ENCODE measurements at regions not wholly inside any gene's neighbourhood (a gene's known extent, or its start where the extent isn't known, plus 50 kb on each side); places are given as distances from the start of the nearest gene placed in this dataset.

DNA sequence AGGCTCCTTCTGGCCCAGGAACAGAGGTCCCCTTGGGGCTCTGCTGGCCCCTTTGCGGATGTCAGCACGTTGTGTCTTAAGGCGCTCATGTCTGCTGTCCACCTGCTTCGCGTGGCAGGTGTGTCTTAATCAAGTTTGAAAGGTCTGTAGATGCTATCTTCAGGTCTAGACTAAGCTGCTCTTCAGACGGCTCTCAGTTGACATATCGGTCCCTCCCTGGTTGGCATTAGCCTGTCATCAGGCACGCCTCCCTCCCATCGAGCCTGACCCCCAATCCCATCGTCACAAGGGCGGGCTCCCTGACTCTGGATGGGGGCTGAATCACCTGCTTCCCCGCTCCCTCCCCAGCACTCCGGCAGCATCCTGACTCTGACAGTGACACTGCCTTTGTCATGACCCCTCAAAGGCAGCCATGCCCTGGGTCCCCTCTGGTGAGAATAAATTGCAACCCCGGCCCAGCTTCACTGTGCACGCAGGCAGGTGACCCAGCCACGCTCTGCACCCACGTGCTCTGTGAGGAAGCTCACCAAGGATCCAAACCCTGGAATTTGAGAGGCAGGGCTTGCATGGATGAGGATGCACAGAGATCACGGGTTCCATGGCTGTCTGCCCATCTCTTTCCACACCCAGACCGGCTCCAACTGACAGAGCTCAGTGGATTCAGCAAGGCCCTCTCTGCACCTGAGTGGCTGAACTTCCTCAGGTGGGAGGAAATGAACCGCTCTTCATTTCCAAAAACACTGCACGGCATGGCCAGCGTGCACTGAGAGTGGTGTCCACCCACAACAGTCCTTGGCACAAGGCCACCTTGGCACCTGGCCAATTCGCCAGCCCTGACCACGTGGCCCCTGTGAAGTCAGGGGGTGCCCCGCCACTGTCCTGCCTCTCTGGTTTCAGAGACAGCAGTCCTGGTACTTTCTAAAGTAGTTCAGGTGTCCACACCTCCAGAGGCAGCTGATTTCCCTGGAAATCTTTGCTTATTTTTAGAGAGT is 110.2 kb upstream of the GPC1 start:
- no peak for DNase-seq

DNA sequence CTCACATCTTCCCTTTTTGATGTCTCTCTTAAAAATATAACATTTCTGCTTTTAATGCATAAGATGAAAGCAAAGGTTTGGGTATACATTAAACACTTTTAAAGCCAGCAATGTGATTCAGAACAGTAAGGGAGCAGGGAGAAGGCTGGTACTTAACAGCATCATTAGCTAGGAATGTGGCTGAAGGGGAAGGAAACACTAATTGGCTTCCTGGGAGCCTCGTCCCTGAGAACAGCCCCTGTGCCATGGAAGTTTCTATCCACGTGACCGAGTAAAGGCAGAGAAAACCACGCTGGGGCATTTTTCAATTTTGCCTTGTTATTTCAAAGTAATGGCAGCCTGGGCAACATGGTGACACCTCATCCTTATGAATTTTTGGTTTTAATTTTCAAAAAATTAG is 109.2 kb upstream of the GPC1 start:
- DNase-seq: no peak

DNA sequence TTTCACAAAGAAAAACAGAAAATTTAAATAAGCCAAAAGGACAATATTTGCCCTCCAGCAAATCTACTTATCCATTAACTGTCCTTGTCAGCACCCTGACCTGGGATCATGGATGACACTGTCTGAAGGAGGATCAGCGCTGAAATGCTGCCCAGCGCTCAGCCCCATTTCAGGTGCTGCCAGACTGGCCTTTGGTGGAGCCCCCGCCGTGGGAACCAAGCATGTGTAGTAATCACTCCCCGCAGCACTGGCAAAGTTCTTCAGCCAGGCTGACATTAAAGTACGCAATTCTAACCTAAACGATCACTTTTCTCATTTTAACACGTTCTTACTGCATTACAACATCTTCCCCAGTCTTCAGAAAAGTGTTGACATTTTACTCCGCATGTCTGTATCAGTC is 108.6 kb upstream of the GPC1 start:
- no peak for DNase-seq

DNA sequence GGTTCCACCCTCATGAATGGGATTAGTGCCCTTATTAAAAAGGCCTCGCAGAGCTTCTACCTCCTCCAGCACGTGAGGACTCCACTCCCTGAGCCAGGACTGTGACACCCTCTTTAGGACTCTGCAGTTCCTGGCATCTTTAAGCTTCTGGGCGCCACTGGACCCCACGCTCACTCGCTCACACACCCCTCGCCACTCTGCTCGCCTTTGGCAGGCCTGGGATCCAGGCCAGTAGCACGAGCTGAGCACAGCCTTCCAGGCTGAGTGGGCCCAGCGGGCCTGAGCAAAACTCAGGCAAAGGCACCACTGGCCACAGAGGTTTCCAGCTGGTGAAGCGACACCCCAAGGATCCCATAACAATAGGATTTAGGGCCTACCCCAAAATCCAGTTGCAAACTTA is 107.9 kb upstream of the GPC1 start:
- no peak for DNase-seq

DNA sequence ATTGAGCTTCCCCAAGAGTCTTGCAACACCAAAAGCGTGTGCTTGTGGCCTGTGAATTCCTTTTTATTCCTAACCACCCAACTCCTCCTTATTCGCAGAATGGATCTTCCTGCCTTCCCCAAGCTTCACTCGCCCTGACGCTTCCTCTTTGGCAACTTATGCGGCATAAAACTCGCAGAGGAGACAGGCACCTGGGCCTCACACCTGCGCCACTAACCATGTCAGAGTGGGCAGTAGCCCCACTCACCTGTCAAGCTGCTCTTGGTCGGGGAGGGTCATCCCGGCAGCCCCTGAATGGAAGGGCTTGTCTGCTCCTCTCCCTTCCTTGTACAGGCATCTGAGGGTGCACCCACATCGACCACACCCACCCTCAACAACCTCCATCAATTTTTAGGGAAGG is 106.9 kb upstream of the GPC1 start:
- no peak for DNase-seq

DNA sequence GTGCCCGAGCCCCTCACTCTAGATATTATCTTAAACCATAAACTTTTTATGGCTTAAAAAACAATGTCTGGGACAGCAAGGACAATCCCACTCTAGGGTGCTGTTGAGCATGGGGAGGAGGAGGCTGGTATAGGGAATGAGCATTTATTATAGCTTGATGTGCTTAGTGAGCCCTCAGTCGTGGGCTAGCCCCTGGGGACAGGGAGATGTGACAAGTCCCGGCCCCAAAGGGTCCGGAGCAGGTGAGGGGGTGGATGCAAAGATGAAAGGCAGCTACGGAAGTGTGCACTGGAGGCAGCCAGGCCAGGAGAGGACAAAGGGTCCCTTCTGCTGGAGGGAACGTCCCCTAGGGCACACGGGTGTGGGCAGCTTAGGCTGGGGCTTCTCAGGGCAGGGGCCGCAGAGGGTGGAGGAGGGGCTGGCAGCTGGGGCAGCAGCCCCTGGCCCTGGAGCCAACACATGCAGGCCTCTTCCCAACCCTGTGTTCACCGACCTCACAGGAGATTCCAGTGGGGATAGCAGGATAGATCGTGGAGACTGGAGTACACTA is 106.3 kb upstream of the GPC1 start:
- no peak for DNase-seq

DNA sequence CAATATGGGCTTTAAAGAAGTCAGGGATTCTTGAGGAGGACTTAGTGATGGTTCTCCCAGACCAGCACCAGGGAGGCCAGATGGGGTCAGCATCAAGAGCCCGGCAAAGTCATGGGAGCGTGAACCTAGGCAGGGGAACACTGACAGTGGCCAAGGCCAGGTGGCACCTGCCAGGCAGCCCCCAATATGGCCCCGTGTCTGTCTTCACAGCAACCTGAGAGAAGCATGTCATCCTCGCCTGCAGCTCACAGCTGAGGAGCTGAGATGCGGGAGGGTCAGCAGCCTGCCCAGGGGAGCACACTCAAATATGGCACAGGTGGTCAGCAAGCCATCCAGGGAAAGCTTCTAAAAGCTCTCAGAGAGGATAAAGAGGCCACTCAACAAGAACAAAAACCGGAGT is 105.7 kb upstream of the GPC1 start:
- DNase-seq: no peak

DNA sequence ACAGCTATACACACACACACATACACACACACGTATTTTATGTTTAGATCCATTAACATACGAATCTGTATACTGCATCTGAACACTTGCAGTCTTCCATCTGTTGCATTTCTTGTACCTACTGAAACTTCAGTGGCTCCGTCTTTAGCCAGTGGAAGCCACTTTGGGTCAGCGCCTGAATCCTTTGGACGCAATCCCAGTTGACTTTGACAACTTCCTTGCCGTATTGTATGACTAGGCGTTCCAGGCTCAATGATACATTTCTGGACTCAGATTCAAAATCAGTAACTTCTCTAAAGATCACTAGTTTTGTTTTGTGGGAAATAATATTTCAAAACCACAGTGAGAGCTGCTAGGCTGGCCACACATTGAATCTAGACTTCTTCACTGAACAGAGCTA is 101.5 kb upstream of the GPC1 start:
- no peak for DNase-seq

DNA sequence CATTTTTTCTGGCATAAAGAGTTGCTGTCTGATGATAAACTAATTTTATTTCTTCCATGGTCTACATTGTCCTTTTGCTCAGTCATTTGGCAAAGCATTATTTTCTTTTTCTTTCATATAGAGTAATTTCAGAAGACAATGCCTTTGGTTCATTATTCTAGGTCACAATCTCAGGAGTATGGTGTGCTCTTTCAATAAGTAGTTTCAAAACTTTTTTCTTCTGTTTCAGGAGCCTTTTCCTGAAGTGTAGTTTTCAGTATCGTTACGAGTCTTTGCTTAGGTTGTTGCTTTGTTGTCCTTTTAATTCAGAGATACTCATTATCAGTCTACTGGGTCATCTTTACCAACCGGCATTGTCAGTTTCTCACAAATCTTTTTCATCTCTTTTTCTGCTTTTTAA is 100.4 kb upstream of the GPC1 start:
- no peak for DNase-seq

DNA sequence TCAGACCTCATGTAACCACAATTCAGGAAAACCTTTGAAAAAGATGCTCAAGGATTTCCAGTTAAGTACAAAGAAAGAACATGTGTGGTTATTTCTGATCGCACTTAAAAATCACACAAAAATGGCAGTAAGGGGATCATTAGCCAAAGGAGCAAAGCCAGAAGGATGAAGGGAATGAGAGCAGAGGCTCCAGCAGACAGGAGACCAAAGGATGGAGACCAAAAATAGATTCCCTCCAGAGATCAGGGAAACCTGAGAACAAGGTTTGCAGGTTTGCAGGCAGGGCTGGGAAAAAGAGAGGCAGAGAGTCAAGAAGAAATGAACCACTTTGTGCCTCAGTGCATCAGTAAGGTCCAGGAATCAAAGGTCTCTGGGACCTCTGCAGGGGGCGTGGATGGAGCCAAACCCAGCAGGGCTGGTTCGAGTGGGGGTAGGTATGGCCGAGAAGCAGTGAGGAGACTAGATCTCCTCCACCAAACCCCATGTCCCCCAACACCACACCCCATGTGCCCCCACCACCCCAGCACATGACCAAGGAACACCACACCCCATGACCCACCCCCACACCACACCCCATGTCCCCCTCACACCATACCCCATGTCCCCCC is 98.5 kb upstream of the GPC1 start:
- no peak for DNase-seq

DNA sequence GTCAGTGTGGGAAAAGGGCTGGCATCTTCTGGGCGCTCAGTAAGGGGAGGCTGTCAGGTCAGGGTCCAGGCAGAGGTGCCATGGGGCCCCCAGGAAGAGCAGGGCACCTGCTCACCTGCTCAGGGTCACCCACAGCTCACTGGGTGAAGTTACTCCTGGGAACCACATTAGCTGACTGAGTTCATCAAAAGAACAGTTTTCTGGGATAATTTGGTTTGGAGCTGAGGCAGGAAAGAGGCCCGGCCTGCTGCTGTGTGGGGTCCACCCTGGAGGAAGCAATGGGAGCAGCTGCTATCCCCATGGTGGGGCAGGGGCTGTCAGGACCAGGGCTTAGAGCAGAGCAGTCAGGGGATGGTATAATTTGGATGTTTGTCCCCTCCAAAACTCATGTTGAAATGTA is 97.2 kb upstream of the GPC1 start:
- no peak for DNase-seq

DNA sequence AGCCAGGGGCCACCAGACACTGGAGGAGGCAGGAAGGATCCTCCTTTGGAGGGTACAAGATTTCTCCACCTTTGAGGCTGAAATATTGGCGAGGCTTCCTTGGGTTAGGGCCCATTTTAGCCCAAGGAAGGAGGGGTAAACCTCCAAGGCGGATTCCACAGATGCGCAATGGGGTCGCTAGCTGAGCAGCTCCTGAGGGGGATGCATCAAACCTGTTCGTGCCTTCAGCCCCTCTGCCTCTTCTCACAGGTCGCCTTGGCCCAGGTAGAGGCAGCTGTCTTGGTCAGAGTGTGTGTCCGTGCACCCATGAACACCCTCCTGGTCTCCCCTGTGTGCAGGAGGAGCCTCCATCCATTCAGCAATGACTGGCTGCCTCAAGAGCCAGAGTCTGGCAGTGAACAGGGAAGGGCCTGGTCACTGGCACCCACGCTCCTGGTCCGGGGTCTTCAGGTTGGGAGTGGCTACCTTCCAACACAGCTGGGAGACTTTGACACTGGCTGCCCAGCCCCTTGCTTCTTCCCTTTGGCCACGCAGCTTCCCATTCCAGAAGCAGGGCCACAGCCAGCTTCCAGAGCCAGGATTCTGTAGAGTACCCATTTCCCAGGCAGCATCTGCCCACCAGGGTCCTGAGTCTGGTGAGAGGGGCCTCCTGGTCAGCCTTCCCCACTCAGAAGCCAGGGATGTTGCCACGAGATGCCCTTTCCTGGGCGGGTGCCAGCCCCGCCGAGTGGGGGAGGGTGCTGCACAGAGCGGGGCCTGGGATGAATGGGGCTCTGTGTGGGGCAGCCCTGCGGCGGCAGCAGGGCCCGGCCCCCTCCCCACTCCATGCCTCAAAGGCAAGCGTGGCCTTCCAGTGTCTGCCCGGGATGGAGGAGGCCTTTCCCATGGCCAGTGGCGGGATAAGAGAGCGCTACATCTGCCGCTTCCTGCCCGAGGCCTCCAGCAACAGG is 95.8 kb upstream of the GPC1 start:
- DNase-seq: no peak

DNA sequence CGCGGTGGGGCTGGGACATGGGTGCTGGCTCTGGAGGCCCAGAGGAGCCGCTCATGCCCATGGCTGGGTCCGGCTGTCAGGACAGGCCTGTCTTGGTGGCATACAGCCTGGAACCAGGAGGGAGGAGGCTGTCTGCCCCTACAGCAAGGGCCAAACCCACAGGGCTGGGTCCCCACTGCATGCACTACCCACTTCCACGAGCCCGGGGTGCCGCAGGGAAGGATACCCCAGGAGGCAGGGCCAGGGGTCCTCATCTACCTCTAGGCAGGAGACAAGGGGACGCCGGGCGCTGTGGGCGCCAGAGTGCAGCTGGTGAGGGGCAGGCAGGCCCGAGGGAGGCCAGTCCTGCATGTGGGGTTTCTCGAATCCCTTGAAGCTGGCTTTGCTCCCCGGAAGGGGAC is 95.1 kb upstream of the GPC1 start:
- DNase-seq: no peak

DNA sequence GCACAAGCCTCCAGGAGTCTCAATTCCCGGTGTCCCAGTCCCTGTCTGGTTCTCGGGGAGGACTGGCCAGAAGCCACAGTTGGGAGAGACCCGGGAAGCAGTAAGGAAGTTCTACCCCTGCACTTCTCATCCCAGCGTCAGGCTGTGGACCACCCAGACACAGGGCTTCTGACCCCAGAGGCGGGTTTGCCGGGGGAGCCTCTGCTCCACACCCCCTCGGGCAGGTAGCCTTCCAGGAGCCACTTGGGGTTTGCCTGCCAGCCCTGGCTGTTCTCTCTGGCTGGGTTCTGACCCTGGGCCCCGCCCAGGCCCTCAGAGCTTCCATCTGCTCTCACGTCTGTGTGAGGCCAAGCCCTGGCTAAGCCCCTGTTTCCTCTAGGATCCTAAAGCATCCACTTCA is 94.4 kb upstream of the GPC1 start:
- DNase-seq: no peak

DNA sequence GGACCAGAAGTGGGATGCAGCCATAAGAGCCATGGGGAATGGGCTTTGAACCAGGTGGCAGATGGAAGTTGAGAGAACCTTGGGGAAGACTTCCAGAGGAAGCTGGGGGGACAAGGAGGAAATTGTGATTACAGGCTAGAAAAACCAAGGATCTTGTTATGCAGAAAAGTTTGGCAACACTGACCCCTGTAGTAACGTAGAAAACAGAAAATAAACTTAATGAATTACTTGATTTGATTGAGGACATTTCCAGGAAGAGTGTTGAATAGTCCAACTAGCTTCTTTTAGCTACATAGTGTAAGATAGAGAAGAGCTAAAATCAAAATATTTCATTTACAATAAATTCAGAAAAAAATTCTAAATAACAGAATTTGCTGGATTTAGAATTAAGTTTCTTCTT is 91.9 kb upstream of the GPC1 start:
- DNase-seq: no peak

DNA sequence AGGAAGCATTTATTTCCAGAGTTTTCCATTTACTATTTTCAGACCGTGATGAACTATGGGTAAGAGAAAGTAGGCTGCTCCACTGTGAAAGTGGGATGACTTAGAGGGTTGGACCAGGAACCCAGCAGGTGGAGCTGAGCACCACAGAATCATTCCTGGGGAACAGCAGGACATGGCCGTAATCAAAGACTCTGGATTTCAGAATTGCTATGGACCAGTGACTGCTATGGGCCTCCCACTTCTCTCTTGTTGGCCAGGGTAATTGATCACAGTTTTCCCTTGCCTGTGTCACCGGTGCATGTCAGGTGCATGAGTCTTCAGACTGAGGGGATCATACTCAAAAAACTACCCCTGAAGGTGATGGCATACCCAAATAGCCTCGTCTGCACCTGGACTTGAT is 90.6 kb upstream of the GPC1 start:
- no peak for DNase-seq

DNA sequence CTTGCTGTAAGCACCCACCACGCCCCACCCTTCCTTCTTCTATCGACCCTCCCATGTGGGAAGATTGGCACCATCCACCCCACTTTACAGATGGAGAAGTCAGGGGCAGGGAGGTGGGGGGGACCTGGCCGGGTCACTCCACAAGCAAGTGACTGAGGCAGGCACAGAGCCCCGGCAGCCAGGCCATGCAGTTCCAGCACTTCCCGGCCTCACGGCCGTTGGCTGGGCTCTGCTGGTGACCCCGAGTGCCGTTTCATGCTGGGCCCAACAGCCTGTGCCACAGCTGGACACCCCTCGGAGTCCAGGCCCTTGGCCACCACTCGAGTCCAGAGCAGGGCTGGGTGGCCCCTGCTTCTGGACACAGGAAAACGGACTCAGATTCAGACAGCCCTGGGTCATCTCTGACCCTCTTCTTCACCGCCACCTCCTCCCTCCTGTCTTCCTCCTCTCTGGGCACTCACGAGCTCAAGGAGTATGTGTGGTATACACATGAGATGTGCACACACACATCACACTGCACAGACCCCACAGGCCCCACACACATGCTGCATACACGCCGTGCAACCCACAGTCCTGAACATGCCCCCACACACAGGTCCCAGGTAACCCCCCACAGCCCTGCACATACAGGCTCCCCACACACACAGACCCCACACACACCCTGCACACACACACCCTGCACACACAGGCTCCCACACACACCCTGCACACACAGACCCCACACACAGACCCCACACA is 89.3 kb upstream of the GPC1 start:
- DNase-seq: no peak

DNA sequence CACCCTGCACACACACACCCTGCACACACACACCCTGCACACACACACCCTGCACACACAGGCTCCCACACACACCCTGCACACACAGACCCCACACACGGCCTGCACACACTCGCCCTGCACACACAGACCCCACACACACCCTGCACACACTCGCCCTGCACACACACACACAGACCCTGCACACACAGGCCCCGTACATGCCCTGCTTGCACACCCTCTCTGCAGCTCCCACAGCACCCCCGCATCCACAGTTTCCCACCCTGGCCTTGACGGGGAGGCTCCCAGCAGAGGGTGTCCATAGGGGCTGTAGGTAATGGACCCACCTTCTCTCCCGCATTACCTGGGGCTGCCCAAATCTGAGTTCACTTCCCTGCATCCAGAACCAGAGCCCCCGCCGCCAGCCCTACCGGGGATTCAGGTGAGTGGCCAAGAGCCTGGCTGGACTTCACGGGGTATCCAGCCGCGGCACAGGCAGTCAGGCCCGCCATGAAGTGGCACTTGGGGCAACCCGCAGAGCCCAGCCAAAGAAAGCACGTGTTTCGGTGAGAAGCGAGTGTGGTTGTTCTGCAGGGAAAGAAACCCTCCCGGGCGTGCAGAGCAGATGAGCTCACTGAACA is 88.6 kb upstream of the GPC1 start:
- no peak for DNase-seq

DNA sequence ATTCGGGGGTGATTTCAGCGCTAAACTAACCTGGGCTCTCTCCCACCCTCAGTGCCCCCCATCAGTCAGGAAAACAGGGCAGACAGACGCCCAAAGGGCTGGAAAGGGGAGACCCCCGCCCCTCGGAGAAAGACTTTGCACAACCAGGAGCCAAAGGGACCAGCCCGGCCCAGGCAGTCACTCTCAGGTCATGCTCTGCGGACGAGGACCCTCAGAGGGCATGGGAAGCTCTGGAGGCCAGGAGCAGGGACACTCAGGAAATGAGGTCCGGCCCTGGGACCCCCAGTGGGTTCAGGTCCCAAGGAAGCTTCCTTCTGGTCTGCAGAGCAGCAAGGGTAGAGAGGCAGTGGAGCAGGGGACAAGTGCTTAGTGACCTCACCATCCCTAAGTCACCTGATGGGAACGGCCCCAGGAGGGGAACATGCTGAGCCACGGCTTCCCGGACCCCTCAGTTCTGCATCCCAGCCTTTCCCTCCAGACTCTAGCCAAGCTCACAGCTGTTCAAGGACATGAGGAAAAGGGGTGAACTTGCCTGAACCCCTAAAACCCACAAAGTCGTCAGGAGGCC is 88.0 kb upstream of the GPC1 start:
- DNase-seq: no peak

DNA sequence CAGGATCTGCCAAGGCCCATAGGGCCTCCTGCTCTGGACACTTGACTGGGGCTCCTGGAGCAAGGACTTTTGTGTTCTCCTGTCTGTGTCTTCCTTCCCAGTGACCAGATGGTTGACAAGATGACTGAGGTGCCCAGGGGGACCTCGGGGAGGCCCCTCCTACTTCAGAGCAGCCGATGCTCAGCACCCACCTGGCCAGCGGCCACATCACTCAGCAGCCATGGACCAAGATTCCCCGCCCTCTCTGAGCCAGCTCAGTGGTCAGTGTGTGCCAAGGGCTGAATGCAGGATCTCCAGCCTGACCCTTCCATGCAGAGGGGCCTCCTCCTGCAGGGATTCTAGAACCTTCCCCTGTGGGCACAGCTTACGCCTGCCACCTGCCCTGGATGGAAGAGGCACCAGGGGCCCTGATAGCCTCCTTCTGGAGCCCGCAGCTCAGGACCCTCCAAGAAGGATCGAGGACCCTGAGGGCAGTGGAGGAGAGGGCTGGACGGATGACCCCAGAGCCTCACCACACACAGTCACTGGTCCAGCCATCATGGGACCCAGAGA is 87.4 kb upstream of the GPC1 start:
- no peak for DNase-seq

DNA sequence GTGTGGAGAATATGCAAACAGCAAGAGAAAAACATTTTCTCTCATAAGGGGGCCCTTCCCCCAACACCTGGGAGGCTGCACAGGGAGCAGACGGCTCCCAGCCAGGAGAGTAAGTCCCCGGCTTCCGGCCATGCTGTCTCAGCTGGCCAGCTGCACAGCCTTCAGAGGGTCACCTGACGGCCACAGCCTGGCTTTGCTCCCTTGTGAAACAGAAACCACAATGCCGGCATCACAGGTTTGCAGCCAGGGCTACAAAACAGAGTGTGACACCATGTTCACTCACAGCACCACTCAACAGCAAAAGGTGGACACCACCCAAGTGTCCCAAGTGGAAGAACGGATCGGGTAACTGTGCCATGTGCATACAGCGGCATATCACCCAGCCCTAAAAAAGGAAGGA is 86.9 kb upstream of the GPC1 start:
- no peak for DNase-seq
